SH-SY5Y (cell line): ENCODE measurements at regions not wholly inside any gene's neighbourhood (a gene's known extent, or its start where the extent isn't known, plus 50 kb on each side); places are given as distances from the start of the nearest gene placed in this dataset.

Experiments
- GATA2 ChIP-seq: IDR thresholded peaks from 2 replicates; pipeline ENCODE4 v1.6.1; 2011; ENCODE audit warnings: mild to moderate bottlenecking, low read depth, low read length
- GATA3 ChIP-seq: IDR thresholded peaks from 2 replicates; pipeline ENCODE4 v1.6.1; 2011; ENCODE audit warnings: low read depth, mild to moderate bottlenecking, low read length, moderate library complexity

- TF ChIP-seq GATA3 (no peak), GATA2 (no peak)
Observed at GRCh38 chr11:70785372-70785771, 387.0 kb downstream of the CTTN start.
